GM04504 (cell line): ENCODE measurements at regions not wholly inside any gene's neighbourhood (a gene's known extent, or its start where the extent isn't known, plus 50 kb on each side); places are given as distances from the start of the nearest gene placed in this dataset.

ENCODE experiments used
- DNase-seq: peaks from one replicate; pipeline ENCODE4 v3.0.0-alpha.2; 2012; ENCODE audit warnings: low read depth

DNA sequence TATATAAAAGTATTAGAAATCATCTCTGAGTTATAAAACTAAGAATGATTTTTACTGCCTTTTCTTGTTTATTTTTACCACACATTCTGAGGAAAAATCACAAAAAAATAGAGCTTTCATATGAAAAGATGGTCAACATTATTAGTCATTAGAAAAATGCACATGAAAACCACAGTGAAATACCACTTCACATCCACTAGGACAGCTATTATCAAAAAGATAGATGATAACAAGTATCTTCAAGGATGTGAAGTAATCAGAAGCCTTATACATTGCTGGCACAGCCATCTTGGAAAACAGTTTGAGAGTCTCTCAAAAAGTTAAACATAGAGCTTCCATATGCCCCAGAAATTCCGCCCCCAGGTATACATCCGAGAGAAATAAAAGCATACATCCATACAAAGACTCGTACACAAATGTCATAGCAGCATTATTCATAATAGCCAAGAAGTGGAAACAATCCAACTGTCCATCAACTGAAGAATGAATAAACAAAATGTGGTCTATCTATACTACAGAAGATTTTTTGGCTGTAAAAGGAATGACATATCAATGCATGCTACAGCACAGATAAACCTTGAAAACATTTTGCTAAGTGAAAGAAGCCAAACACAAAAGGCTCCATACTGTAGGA lies 523.9 kb downstream of the FUT8 start:
- DNase-seq = no peak

DNA sequence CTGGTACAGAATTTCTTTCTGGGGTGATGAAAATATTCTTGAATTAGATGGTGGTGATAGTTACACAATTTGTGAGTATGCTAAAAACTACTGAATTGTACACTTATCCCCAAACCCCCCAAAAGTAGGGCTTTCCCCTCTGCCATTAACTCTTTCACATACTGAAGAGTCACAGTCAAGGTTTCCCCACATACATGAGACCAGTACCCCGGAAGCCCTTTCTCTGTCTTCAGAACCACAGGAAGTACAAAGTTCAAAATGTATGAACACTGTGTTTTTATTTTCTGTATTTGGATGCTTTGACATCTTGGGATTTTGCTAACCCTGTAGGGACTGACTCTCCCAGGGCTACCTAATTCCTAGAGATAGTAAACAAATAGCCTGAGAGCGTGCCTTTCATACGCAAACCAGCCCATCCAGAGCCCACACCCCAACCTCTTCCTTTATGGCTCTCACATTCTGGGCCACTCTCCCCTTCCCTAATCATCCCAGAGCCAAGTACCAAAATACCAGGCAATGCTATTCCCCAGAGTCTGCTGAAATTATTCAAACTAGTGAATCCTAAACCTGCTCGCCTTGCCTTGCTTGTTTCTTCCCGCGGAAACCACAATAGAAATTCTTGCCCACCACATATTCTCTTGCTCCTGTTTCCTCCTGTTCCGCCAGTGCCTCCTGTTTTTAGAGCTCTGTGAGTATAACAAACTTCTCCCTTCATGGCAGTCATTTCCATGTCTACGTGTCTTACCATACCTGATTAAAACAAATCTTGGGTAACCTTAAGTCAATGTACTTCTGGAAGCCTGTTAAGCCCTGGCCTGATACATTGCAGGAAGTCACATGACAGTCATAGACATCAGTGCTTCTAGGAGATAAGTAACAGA lies 524.8 kb downstream of the FUT8 start:
- DNase-seq = no peak

DNA sequence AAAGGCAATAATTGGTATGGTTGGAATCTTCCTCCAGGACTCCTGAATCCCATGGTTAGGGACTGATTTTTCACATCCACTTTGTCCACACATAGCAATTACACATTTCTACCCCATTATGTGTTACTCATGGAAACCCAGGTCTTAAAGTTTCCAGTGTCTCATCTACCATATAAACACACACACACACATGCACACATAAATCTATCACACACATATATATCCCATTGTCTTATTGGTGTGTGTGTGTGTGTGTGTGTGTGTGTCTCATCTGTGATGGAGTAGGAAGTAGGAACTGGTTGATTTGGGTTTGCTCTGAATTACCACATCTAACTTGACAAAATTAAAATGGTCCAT lies 525.4 kb downstream of the FUT8 start:
- no peak for DNase-seq

GRCh38 chr14:65938738-65939137 lies 526.2 kb downstream of the FUT8 start:
- no peak for DNase-seq

- no peak for DNase-seq
These were observed 526.7 kb downstream of the FUT8 start for GRCh38 chr14:65939184-65939583.

DNA sequence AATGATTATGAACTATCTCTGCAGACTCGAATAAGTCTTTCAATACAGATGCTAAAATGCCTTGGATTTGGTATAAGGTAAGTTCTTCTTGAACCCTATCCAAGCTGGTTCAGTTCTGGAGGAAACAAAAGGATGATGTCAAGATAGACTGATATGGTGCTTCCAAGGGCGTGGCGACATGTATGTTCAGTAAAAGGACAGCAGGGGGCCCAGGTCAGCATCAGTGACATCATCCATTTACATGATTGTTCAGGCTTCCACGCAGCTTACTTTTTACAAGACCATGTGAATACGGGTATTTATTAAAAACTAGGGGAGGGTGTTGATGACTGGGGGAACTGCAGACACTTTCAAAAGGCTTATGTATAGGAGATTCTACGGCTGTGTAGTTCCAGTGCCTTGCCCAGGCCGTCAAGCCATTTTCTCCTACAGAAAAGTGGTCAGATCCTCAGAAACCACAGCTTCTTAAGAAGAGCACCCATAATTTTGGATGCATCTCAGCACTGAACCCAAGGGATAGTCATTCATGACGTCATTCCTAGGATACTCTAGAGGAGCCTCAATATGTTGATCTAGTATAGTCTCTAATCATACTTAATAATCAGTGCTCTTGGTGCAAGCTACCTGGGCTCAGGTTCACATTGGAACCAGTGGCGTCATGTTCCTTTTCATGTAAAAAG lies 527.7 kb downstream of the FUT8 start:
- DNase-seq = no peak

GRCh38 chr14:65941091-65941490 lies 528.6 kb downstream of the FUT8 start:
- no peak for DNase-seq

GRCh38 chr14:65943150-65943549 lies 530.6 kb downstream of the FUT8 start:
- no peak for DNase-seq

DNA sequence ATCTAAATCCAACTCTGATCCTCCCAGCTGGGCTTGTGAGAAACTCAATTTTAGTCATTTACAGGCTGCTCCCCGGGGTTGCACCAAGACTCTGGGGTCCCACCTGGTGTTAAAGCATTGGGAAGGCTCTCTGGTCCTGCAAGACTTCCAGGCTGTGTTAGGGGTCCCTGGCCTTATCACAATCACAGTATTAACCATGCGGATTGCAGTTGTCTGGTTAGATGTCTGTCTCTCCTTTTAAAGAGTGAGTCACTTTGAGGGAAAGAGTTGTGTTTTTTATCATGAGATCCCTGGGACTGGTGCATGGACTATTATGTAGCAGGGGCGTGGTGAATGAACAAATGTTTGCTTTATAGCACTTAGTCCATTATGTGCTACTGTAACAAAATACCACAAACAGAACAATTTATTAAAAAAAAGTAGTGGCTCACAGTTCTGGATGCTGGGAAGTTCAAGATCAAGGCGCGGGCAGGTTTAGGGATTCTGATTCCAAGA lies 531.4 kb downstream of the FUT8 start:
- DNase-seq = no peak

DNA sequence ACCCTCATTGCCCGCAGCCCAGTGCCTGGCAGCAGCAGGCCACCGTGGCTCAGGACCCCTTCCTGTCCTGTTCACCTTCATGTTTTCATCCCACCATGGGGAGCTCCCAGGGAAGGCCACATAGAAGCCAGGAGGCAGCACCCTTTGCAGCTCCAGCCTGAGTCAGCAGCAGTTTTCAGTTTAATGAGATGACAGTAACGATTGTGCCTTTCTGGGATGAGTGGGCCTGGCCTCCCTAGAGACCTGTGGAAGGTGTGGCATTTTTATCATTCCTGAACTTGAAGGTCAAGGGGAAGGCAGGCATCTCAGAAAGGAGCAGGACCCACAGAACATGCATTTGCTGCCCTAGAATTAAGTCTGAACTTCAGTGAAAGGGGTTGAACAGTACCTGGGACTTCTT lies 532.8 kb downstream of the FUT8 start:
- no peak for DNase-seq

GRCh38 chr14:65946494-65946893 lies 534.0 kb downstream of the FUT8 start:
- DNase-seq = no peak

DNA sequence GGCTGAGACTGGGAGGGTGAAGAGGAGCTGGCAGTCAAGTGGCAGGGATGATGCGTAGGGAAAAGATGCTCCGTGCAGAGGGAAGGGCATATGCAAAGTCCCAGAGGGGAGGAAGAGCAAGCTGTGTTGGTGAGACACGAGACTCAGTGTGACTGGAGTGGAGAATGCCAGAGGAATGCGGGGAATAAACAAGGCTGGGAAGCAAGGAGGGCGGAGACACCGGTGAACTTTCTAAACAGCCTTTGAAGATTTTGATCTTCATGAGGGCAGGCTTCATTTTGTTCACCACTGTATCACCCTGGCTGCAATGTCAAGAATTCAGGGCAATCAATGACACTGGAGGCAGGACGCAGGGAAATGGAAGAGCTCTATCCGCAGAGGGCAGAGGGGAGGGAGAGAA lies 535.8 kb downstream of the FUT8 start:
- no peak for DNase-seq

DNA sequence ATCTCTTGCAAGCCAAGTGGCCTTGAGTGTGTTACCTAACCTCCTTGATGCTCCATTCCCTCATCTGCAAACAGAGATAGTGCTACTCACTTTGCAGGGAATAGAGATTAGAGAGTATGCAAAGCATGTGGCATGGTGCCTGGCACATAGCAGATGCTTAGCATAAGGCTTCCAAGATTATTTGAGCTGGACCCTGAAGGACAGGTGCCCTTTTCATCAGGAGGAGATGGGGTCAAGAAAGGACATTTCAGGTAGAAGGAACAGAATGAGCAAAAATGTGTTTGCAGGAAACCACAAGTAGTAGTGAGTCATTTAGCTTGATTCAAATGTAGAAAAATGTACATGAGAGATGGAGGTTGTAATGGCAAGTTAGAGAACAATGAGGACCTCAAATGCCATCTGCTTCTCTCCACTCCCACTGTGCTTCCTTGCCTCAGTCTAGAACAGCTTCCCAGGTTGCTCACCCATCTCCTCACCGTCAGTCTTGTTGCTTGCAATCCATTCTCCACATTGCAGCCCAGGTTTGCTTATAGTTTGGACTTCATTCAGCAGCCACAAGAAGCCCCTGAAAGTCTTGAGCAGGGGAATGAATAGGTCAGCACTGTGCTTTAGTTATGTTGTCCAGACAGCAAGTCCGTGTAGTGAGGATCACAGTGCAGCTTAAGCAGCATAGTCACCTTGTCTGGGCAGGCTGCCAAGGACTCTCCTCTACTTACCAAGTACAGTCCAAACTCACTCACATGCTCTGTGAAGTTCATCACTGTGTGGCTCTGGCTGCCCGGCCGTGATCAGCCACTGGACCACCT lies 536.3 kb upstream of the CCDC196 start:
- no peak for DNase-seq

DNA sequence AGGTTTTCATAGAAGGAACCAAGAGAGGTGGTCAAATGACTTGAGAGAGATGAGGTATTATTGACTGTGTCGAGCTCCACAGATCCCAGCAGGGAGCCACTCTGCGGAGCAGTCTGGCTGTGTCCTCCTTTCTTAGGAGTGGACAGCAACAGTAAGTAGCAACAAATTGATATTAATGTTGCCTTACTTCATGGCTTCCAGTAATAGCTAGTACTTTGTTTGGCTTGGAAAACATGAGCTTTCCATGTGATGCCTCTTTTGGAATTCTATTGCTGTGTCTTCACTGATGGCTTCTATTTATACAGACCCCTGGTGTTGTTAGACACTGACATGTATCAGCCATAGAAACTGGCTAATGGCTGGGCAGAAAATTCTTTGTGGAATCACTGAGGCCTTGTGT lies 531.2 kb upstream of the CCDC196 start:
- DNase-seq = no peak

DNA sequence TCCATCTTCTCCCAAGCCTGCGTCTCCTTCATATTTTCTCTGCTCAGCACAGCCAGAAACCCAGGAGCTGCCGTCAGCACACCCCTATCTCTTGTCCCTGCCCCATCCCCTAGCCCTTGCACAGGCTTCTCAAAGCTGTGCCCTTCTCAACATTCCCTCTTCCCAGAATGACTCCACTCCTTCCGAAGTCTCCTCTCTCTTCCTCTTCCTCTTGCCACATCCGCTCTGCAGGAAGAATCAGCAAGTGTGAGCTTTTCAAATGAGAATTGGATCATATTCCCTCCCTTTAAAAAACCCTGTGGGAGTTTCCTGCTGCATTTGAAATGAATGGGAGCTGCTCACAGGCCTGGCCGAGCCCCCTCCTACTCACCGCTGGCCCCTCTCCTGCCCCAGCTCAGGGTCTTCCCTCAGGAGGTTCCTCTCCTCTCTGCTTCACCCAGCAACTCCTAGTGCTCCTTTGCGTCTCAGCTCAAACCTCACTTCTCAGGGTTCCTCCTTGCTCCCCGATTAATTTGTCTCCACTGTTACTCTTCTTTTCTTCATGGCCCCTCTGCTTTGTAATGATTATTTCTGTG lies 528.5 kb upstream of the CCDC196 start:
- DNase-seq = no peak

- no peak for DNase-seq
These were observed 527.3 kb upstream of the CCDC196 start for GRCh38 chr14:65958664-65959562.

DNA sequence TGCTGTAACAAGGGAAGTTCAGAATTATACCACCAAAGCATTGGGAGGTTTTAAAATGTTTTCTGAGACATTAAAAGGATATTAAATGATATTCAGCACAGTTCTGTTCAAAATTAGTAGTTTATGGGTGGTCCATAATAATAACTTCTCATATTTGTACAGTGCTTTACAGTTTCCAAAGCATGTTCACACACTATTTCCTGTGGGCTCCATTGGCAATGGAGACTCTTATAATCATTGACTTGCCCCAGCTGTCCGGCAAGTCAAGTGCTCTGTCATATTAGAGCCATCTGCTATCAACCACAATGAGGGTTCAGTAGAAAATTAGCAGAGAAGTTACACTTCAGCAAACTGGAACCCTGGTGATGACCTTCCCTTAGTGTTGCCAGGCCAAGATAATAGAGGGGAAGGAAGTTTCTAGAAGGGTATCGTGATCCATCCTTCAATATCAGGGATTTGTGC lies 526.6 kb upstream of the CCDC196 start:
- DNase-seq = no peak

GRCh38 chr14:65961004-65961403 lies 525.2 kb upstream of the CCDC196 start:
- no peak for DNase-seq

- DNase-seq = no peak
These were observed 523.2 kb upstream of the CCDC196 start for GRCh38 chr14:65962952-65963351.

- no peak for DNase-seq
These were observed 521.8 kb upstream of the CCDC196 start for GRCh38 chr14:65964366-65964765.

DNA sequence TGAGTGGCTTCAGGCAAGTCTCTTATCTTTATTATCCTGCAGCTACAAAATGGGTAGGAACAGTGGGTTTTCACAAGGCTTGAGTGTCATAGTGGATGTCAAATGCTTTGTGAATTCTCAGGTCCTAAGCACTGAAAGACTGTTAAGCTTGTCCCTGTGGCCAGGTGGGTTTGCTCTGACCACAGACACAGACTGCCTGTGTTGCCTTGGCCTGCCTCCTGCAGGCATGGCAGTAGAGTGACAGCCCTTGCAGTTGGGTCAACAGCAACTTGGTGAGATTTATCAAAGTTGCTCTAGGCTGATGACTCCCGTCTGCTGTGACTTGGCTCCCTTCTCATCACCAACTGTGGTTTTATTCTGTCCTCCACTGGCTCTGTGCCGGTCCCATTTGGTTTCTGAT lies 520.0 kb upstream of the CCDC196 start:
- DNase-seq = no peak
